Neural progenitor cell (in vitro differentiated cells): ENCODE measurements at regions not wholly inside any gene's neighbourhood (a gene's known extent, or its start where the extent isn't known, plus 50 kb on each side); places are given as distances from the start of the nearest gene placed in this dataset.
A peak's percentile ranks its signal among the peaks of the same experiment; 100 is the strongest.

Experiments
- DNase-seq: peaks from one replicate; pipeline ENCODE4 v3.0.0-alpha.2; 2016; ENCODE audit warnings: low spot score
- H2AFZ ChIP-seq: fragments of 200-600 bp; sonication (generic); replicated peaks from 2 replicates; pipeline ENCODE4 v1.6.1; 2016; ENCODE audit warnings: antibody characterized with exemption
- H3F3A ChIP-seq: fragments of 200-600 bp; sonication (generic); 2 replicates; pipeline ENCODE4 v1.6.1; 2016; ENCODE audit warnings: antibody characterized with exemption, low read depth
- H3K27ac ChIP-seq: fragments of 200-600 bp; sonication (generic); 2 replicates; pipeline ENCODE4 v1.5.1; 2016; ENCODE audit warnings: mild to moderate bottlenecking
- H3K27me3 ChIP-seq: fragments of 200-600 bp; sonication (generic); 2 replicates; pipeline ENCODE4 v1.6.1; 2016; ENCODE audit warnings: mild to moderate bottlenecking, moderate library complexity
- H3K36me3 ChIP-seq: fragments of 200-600 bp; sonication (generic); 2 replicates; pipeline ENCODE4 v1.5.1; 2016
- H3K4me1 ChIP-seq: fragments of 200-600 bp; sonication (generic); 2 replicates; pipeline ENCODE4 v1.6.1; 2016; ENCODE audit warnings: mixed run types
- H3K4me2 ChIP-seq: fragments of 200-600 bp; sonication (generic); 2 replicates; pipeline ENCODE4 v1.6.1; 2016
- H3K4me3 ChIP-seq: fragments of 200-600 bp; sonication (generic); 2 replicates; pipeline ENCODE4 v1.5.1; 2016
- H3K79me2 ChIP-seq: fragments of 200-600 bp; sonication (generic); 2 replicates; pipeline ENCODE4 v1.6.1; 2016; ENCODE audit warnings: low read depth
- H3K9ac ChIP-seq: fragments of 200-600 bp; sonication (generic); 2 replicates; pipeline ENCODE4 v1.6.1; 2016
- H3K9me3 ChIP-seq: fragments of 200-600 bp; sonication (generic); 2 replicates; pipeline ENCODE4 v1.5.1; 2016; ENCODE audit warnings: low read depth
- H4K20me1 ChIP-seq: fragments of 200-600 bp; sonication (generic); 2 replicates; pipeline ENCODE4 v1.6.1; 2016; ENCODE audit warnings: low read depth
- H3K27ac Mint-ChIP-seq: 3 replicates; pipeline ENCODE4 v1.8.0; 2021; ENCODE audit warnings: mixed read lengths
- H3K27me3 Mint-ChIP-seq: 2 replicates; pipeline ENCODE4 v1.8.0; 2022; ENCODE audit warnings: low read depth, mild to moderate bottlenecking, inconsistent platforms, moderate library complexity, mixed read lengths; ENCODE audit not compliant: insufficient read depth
- H3K36me3 Mint-ChIP-seq: 3 replicates; pipeline ENCODE4 v1.8.0; 2021; ENCODE audit warnings: mixed read lengths
- H3K4me1 Mint-ChIP-seq: 3 replicates; pipeline ENCODE4 v1.8.0; 2021; ENCODE audit warnings: mixed read lengths
- H3K4me3 Mint-ChIP-seq: 3 replicates; pipeline ENCODE4 v1.8.0; 2021; ENCODE audit warnings: mild to moderate bottlenecking, moderate library complexity, mixed read lengths
- H3K9me3 Mint-ChIP-seq: 3 replicates; pipeline ENCODE4 v1.8.0; 2020; ENCODE audit warnings: mixed read lengths
- EZH2 ChIP-seq: fragments of 200-600 bp; sonication (generic); IDR thresholded peaks from 2 replicates; pipeline ENCODE4 v1.6.1; 2017; ENCODE audit warnings: antibody characterized with exemption, mild to moderate bottlenecking, moderate library complexity
- EZH2phosphoT487 ChIP-seq: fragments of 200-600 bp; sonication (generic); IDR thresholded peaks from 2 replicates; pipeline ENCODE4 v1.6.1; 2017; ENCODE audit warnings: antibody characterized with exemption
- TF ChIP-seq, protein P1 (sequence below): fragments of 200-600 bp; sonication (generic); IDR thresholded peaks from 2 replicates; pipeline ENCODE4 v1.5.1; 2017; ENCODE audit warnings: antibody characterized with exemption, mild to moderate bottlenecking

DNA sequence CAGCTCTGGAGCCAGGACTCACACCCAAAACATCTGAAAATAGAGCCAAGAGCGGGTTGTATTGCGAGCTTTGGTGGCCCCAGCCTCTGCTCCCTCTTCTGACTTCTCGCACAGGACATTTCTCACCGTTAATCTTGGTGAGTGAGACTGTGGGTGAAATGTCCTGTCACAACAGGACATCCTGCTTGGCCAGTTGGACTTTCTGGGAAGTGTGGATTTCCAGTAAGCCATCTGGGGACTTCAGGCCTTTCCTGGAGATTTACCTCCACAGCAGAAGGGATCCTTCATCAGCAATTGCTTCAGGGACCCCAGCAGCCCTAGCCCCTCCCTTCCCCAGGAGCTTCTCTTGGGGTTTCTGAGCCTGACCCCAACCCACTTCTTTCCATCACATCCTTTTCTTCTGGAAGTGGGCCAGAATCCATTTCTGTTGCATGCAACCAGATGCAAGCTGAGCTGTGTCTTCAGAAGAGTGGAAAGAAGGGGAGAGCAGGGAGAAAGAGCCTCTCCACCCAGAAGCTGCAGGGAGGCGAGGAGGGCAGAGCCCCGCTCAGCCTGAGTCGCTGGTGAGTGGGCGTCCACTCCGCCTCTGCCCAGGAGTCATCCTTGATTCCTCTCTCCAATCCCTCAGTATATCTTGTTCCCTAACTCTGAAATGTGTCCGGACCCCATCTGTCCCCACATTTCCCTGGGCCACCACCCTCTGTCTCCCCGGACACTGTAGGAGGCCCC is 50.3 kb upstream of the GADD45G start:
- Histone ChIP-seq H4K20me1 (no peaks in the 10 kb centered on the region), H3K9ac (no peak overlapping the region), H3K4me2 (no peak overlapping the region), H3F3A (no peaks in the 10 kb centered on the region), H3K79me2 (no peaks in the 10 kb centered on the region), H3K4me3 (no peak overlapping the region), H2AFZ (no peak overlapping the region), H3K4me1 (no peaks in the 10 kb centered on the region), H3K9me3 (no peaks in the 10 kb centered on the region), H3K27ac (no peak overlapping the region), H3K36me3 (no peaks in the 10 kb centered on the region), H3K27me3 (no peaks in the 10 kb centered on the region)
- TF ChIP-seq, protein P1, sequence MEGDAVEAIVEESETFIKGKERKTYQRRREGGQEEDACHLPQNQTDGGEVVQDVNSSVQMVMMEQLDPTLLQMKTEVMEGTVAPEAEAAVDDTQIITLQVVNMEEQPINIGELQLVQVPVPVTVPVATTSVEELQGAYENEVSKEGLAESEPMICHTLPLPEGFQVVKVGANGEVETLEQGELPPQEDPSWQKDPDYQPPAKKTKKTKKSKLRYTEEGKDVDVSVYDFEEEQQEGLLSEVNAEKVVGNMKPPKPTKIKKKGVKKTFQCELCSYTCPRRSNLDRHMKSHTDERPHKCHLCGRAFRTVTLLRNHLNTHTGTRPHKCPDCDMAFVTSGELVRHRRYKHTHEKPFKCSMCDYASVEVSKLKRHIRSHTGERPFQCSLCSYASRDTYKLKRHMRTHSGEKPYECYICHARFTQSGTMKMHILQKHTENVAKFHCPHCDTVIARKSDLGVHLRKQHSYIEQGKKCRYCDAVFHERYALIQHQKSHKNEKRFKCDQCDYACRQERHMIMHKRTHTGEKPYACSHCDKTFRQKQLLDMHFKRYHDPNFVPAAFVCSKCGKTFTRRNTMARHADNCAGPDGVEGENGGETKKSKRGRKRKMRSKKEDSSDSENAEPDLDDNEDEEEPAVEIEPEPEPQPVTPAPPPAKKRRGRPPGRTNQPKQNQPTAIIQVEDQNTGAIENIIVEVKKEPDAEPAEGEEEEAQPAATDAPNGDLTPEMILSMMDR, result no peak
- TF ChIP-seq EZH2phosphoT487 (no peak), EZH2 (no peak)
- no peaks in the 10 kb centered on the region for H3K36me3 Mint-ChIP-seq
- H3K4me1 Mint-ChIP-seq, result peaks cover 10% of the 10 kb centered on the region
- no peak overlapping the region for H3K4me3 Mint-ChIP-seq
- peaks cover 8% of the 10 kb centered on the region for H3K27me3 Mint-ChIP-seq
- no peak for DNase-seq
- H3K9me3 Mint-ChIP-seq, result no peaks in the 10 kb centered on the region
- H3K27ac Mint-ChIP-seq, result peak overlapping the region; percentile 73

DNA sequence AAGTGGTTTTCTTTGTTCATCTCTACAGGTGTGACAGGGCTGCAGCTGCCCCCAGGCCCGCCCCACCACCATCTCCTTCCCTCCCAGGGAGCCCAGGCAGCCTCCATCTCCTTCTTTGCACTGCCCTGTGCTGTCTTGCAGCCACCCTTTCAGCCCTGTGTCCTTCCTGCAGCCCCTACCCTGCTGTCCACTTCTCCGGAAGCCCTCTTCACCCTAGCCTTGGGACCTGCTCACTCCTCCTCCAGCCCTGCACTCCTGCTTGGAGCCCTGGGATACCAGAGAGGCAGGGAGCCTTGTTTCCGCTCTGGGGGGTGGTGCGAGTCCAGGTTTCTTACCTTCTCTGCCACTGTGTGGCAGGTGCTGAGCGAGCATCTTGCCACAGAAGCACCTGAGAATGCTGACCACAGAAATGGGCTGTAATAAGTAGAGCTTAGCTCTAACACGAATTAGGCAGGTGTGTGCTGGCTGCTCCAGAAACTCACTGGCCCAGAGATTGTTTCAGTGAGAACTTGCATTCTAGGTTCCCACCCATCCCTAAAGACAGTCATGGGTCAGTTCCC is 51.3 kb upstream of the GADD45G start:
- Histone ChIP-seq H3K27me3 (no peaks in the 10 kb centered on the region), H3K4me3 (no peak overlapping the region), H3K9ac (no peak overlapping the region), H3K79me2 (no peaks in the 10 kb centered on the region), H3K36me3 (no peaks in the 10 kb centered on the region), H3K4me2 (no peak overlapping the region), H3K9me3 (no peaks in the 10 kb centered on the region), H2AFZ (no peak overlapping the region), H4K20me1 (no peaks in the 10 kb centered on the region), H3K27ac (no peak overlapping the region), H3K4me1 (no peaks in the 10 kb centered on the region), H3F3A (no peaks in the 10 kb centered on the region)
- DNase-seq, result no peak
- Mint-ChIP-seq H3K4me3 (no peak overlapping the region), H3K27ac (no peak overlapping the region), H3K4me1 (peaks cover 10% of the 10 kb centered on the region), H3K9me3 (no peaks in the 10 kb centered on the region), H3K36me3 (no peaks in the 10 kb centered on the region), H3K27me3 (peaks cover 6% of the 10 kb centered on the region)
- TF ChIP-seq EZH2phosphoT487, result no peak
- TF ChIP-seq EZH2, result no peak

- Histone ChIP-seq H3K9ac (no peak overlapping the region), H3K4me2 (no peak overlapping the region), H3K36me3 (no peaks in the 10 kb centered on the region), H2AFZ (no peak overlapping the region), H3K27ac (no peak overlapping the region), H3F3A (no peaks in the 10 kb centered on the region), H4K20me1 (no peaks in the 10 kb centered on the region), H3K9me3 (peaks cover 6% of the 10 kb centered on the region), H3K4me3 (no peak overlapping the region), H3K4me1 (no peaks in the 10 kb centered on the region), H3K27me3 (no peaks in the 10 kb centered on the region), H3K79me2 (no peaks in the 10 kb centered on the region)
- Mint-ChIP-seq H3K36me3 (no peaks in the 10 kb centered on the region), H3K27me3 (peaks cover 2% of the 10 kb centered on the region), H3K27ac (no peak overlapping the region), H3K4me3 (no peak overlapping the region), H3K9me3 (peaks cover 8% of the 10 kb centered on the region), H3K4me1 (no peaks in the 10 kb centered on the region)
- DNase-seq, result no peak
- TF ChIP-seq, protein P1, result no peak
- TF ChIP-seq EZH2 (no peak), EZH2phosphoT487 (no peak)
Observed at GRCh38 chr9:89550346-89550927, 52.5 kb upstream of the SEMA4D start.
